Erythroblast (primary cell): ENCODE measurements at regions not wholly inside any gene's neighbourhood (a gene's known extent, or its start where the extent isn't known, plus 50 kb on each side); places are given as distances from the start of the nearest gene placed in this dataset.

ENCODE experiments used
- DNase-seq, 2 experiments: peaks; one replicate each; lab custom pipeline; 2025; lab: John Stamatoyannopoulos, UW
- GATA1 ChIP-seq: IDR thresholded peaks from 2 replicates; pipeline ENCODE4 v1.6.1; 2011; ENCODE audit warnings: low read depth, mild to moderate bottlenecking, control low read depth, low read length, moderate library complexity
- POLR2A ChIP-seq: IDR thresholded peaks from 2 replicates; pipeline ENCODE4 v1.6.1; 2011; ENCODE audit warnings: mild to moderate bottlenecking, low read length

- peak; percentile 3 to 39 for DNase-seq
Measured at GRCh38 chr7:136033413-136034031, 56.4 kb upstream of the MTPN start.

DNA sequence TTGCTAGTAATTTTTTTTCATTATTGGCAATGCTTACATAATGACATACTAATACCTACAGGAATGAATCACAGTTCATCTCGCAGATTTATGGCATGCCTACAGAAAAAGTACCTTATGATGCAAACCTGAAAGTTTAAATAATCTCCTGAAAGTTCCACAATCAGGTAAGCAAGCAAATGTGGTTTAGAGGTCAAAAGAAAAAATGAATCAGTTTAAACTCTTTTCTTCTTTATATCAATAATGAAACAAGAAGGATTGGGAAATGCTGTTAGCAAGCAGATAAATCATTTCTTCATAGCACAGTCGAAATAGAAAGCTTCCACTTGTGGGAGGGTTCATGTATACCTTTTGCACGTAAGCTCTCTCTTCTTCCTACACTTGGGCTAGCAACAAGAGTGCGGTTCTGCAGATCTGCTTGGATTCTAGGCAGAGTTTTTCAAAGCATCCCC, 53.7 kb upstream of the MTPN start:
- DNase-seq = no peak
- TF ChIP-seq POLR2A (no peak), GATA1 (no peak)

More at GRCh38 chr7:136033413-136034031, 56.4 kb upstream of the MTPN start:
- TF ChIP-seq GATA1 (no peak), POLR2A (no peak)

DNA sequence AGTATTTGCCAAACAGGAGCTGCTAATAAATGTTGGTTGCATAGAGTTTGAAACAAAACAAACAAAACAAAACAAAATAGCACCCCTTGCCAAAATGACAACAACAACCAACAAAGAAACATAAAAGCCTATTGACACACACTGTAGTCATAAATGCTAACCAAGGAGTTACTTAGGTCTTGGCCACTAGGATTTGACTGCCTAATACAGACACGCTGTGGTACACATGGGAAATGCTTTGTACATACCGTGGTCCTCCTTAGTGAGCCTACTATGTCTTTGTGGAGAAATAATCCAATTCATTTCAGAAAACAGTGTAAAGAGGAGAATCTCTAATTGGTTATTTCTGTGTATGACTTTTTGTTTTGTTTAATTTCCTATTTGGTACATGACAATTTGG, 53.2 kb upstream of the MTPN start:
- no peak for DNase-seq
- TF ChIP-seq POLR2A = no peak
- no peak for TF ChIP-seq GATA1

- TF ChIP-seq POLR2A (no peak), GATA1 (no peak)
- DNase-seq = no peak
Measured at GRCh38 chr7:136027160-136027559, 50.0 kb upstream of the MTPN start.
